K562 (cell line): ENCODE measurements at regions not wholly inside any gene's neighbourhood (a gene's known extent, or its start where the extent isn't known, plus 50 kb on each side); places are given as distances from the start of the nearest gene placed in this dataset.

Experiments
- ATAC-seq: fragments of 200-7000 bp; cut with Tn5 transposase; 3 replicates; pipeline ENCODE4 v1.9.1; 2020; ENCODE audit warnings: moderate library complexity
- BruUV-seq: library from RNA; stranded (reverse); fragments of 400-500 nt; replicated peaks from 2 replicates; lab custom pipeline; 2021; lab: Mats Ljungman, UMichigan
- CTCF ChIA-PET: fragments of 300-600 bp; formaldehyde crosslinking; extraction: SDS; loops from one replicate; lab custom pipeline; 2021; ENCODE audit warnings: low intra/inter-chr PET ratio; lab: Yijun Ruan, JAX
- POLR2A ChIA-PET: fragments of 300-600, 350-650 bp; sonication (Branson Sonifier 250); formaldehyde crosslinking; extraction: SDS; loops from one replicate; lab custom pipeline; 2021; ENCODE audit warnings: antibody characterized with exemption, inconsistent platforms; lab: Yijun Ruan, JAX
- DNase-seq, 4 experiments: peaks; one replicate each; pipeline versions ENCODE4 v3.0.0 to v3.0.0-alpha.2; 2011 to 2018; ENCODE audit warnings: low spot score in 3 of 4, mixed read lengths in 3 of 4; ENCODE audit errors: extremely low read depth in 1 of 4
- FAIRE-seq: peaks from 2 replicates; lab custom pipeline; 2011; peaks lifted over from hg19 to GRCh38; lab: Jason Lieb, UNC
- H2AFZ ChIP-seq: 2 replicates; pipeline ENCODE4 v1.6.0; 2011; ENCODE audit warnings: low read depth, low read length, control low read depth, inconsistent platforms
- H3K27ac ChIP-seq: fragments of 200-600 bp; 3 replicates; pipeline ENCODE4 v1.8.0; 2011; ENCODE audit warnings: low read depth, mild to moderate bottlenecking, control low read depth, inconsistent platforms, low read length, moderate library complexity, mixed read lengths; ENCODE audit errors: extremely low read depth
- H3K27me3 ChIP-seq, 2 experiments: fragments of 300-600 bp in 1 of 2; 2 replicates in 1 of 2; 3 replicates in 1 of 2; pipeline versions ENCODE4 v1.6.0 to v1.8.0; 2011; ENCODE audit warnings: inconsistent platforms in 2 of 2, low read length in 2 of 2, mild to moderate bottlenecking in 1 of 2, mixed read lengths in 1 of 2, moderate library complexity in 1 of 2; ENCODE audit not compliant: control insufficient read depth in 2 of 2, insufficient read depth in 2 of 2
- H3K36me3 ChIP-seq: fragments of 300-600 bp; 3 replicates; pipeline ENCODE4 v1.8.0; 2011; ENCODE audit warnings: mild to moderate bottlenecking, low read length, inconsistent platforms; ENCODE audit not compliant: control insufficient read depth, insufficient read depth
- H3K4me1 ChIP-seq, 2 experiments: fragments of 200-600 bp in 1 of 2; replicated peaks in 1 of 2; 2 replicates in 1 of 2; 3 replicates in 1 of 2; pipeline versions ENCODE4 v1.5.1 to v1.8.0; 2011; ENCODE audit warnings: inconsistent platforms in 2 of 2, low read length in 2 of 2, mild to moderate bottlenecking in 1 of 2, mixed read lengths in 1 of 2, moderate library complexity in 1 of 2; ENCODE audit not compliant: control insufficient read depth in 2 of 2, insufficient read depth in 2 of 2
- H3K4me2 ChIP-seq: 2 replicates; pipeline ENCODE4 v1.6.1; 2011; ENCODE audit warnings: low read length, control low read depth, inconsistent platforms, mixed read lengths; ENCODE audit not compliant: insufficient read depth
- H3K4me3 ChIP-seq: fragments of 200-600 bp; sonication (generic), shearing (Covaris generic); 2 replicates; pipeline ENCODE4 v1.5.1; 2016; ENCODE audit warnings: control low read depth, inconsistent platforms
- H3K79me2 ChIP-seq: fragments of 200-600 bp; 3 replicates; pipeline ENCODE4 v1.8.0; 2011; ENCODE audit warnings: low read length, inconsistent platforms; ENCODE audit not compliant: control insufficient read depth, insufficient read depth
- H3K9ac ChIP-seq, 2 experiments: 2 replicates each; pipeline versions ENCODE4 v1.6.0 to v1.6.1; 2011; ENCODE audit warnings: low read depth in 2 of 2, low read length in 2 of 2, control low read depth in 1 of 2, inconsistent platforms in 1 of 2, mild to moderate bottlenecking in 1 of 2, mixed read lengths in 1 of 2; ENCODE audit not compliant: insufficient read depth in 1 of 2
- H3K9me1 ChIP-seq: one replicate; pipeline ENCODE4 v1.6.0; 2011; ENCODE audit warnings: inconsistent platforms, mild to moderate bottlenecking, low read length, moderate library complexity; ENCODE audit not compliant: control insufficient read depth, insufficient read depth
- H3K9me3 ChIP-seq: replicated peaks from 2 replicates; pipeline ENCODE4 v1.5.1; 2011; ENCODE audit warnings: low read depth, low read length, inconsistent platforms; ENCODE audit not compliant: control insufficient read depth, insufficient read depth
- H4K20me1 ChIP-seq: replicated peaks from 2 replicates; pipeline ENCODE4 v1.6.1; 2011; ENCODE audit warnings: low read length, inconsistent platforms, mixed read lengths; ENCODE audit not compliant: control insufficient read depth, insufficient read depth
- CCAR2 ChIP-seq: fragments of 200-400 bp; formaldehyde crosslinking; IDR thresholded peaks from 2 replicates; pipeline ENCODE4 v1.6.1; 2017; ENCODE audit warnings: mild to moderate bottlenecking, low read depth, low read length
- IFI16 ChIP-seq: fragments of 250-450 bp; sonication (Bioruptor Pico); IDR thresholded peaks from 2 replicates; pipeline ENCODE4 v2.1.2; 2022; ENCODE audit warnings: mild to moderate bottlenecking, inconsistent platforms
- MCM3 ChIP-seq: fragments of 450-650 bp; IDR thresholded peaks from 2 replicates; pipeline ENCODE4 v1.6.1; 2016
- MYC ChIP-seq, 2 experiments: fragments of 250-450 bp in 1 of 2; sonication (Bioruptor Pico) in 1 of 2; IDR thresholded peaks; 2 replicates each; pipeline versions ENCODE4 v1.5.1 to v1.6.1; 2012 to 2021; ENCODE audit warnings: low read depth in 2 of 2, borderline replicate concordance in 1 of 2, improper control_type of control experiment in 1 of 2, low read length in 1 of 2, mild to moderate bottlenecking in 1 of 2, moderate library complexity in 1 of 2
- TCF7L2 ChIP-seq: fragments of 150-350 bp; IDR thresholded peaks from 2 replicates; pipeline ENCODE4 v1.6.1; 2016; ENCODE audit warnings: low read depth, mild to moderate bottlenecking, low read length, moderate library complexity
- ZFP36 ChIP-seq: fragments of 150-350 bp; IDR thresholded peaks from 2 replicates; pipeline ENCODE4 v1.6.1; 2018; ENCODE audit warnings: low read length, low read depth; ENCODE audit not compliant: partially characterized antibody
- ZFPM2 ChIP-seq: fragments of 250-450 bp; sonication (Bioruptor Pico); IDR thresholded peaks from 2 replicates; pipeline ENCODE4 v1.5.1; 2022; ENCODE audit warnings: mild to moderate bottlenecking
- ZNF780A ChIP-seq: fragments of 250-450 bp; sonication (Bioruptor Pico); IDR thresholded peaks from 2 replicates; pipeline ENCODE4 v1.5.0; 2021; ENCODE audit warnings: mild to moderate bottlenecking
- WGBS: fragments of 100-300 bp; shearing (Covaris generic); methylation state at CpG from one replicate; pipeline ENCODE4 v1.1.6; 2016; ENCODE audit warnings: low coverage, mixed read lengths; ENCODE audit not compliant: insufficient coverage; ENCODE audit errors: missing lambda C conversion rate; 5-methylcytosine and 5-hydroxymethylcytosine counted together
- in situ Hi-C: fragments of 300-500 bp; cut with MboI; formaldehyde crosslinking; loops from 4 replicates; pipeline ENCODE4 v1.15.0; 2018; ENCODE audit warnings: inconsistent platforms, mixed read lengths
- intact Hi-C: fragments of 100-400 bp; cut with micrococcal nuclease; formaldehyde crosslinking; loops from 2 replicates; pipeline ENCODE4 v1.14.2; 2022
- TF ChIP-seq, protein P1 (sequence below): fragments of 150-350 bp; conservative IDR thresholded peaks from 2 replicates; pipeline ENCODE4 v1.6.1; 2014; ENCODE audit warnings: low read length
- TF ChIP-seq, protein P2 (sequence below): fragments of 250-450 bp; sonication (Bioruptor Pico); IDR thresholded peaks from 2 replicates; pipeline ENCODE4 v1.8.0; 2021; ENCODE audit warnings: borderline replicate concordance, mild to moderate bottlenecking, moderate library complexity; ENCODE audit not compliant: poor library complexity, severe bottlenecking
- TF ChIP-seq, protein P3 (sequence below): sonication (generic); formaldehyde crosslinking; IDR thresholded peaks from 2 replicates; pipeline ENCODE4 v1.8.0; 2022; ENCODE audit warnings: mild to moderate bottlenecking, missing genetic modification reagents
- TF ChIP-seq, protein P4 (sequence below), 2 experiments: IDR thresholded peaks; 2 replicates each; pipeline ENCODE4 v1.6.1; 2012; ENCODE audit warnings: improper control_type of control experiment in 2 of 2, low read depth in 2 of 2, low read length in 2 of 2, borderline replicate concordance in 1 of 2

DNA sequence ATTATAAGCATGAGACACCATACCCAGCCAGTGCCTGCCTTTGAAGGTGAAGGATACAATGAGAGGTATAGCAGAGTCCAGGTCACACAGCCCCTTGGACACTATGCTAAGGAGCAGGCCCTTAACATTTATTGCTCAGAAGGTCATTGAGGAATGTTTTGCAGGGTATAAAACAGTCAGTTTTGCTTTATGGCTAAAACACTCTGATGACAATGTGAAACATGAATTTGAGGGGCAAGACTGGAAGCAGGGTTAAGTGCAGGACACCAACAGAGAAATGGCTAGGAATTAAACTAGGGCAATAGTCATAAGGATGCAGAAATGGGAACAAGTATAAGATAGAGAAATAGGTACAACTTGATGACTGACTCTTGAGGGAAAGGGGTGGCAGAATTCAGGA lies 141.1 kb downstream of the METTL4 start (continued):
- TF ChIP-seq, protein P1, sequence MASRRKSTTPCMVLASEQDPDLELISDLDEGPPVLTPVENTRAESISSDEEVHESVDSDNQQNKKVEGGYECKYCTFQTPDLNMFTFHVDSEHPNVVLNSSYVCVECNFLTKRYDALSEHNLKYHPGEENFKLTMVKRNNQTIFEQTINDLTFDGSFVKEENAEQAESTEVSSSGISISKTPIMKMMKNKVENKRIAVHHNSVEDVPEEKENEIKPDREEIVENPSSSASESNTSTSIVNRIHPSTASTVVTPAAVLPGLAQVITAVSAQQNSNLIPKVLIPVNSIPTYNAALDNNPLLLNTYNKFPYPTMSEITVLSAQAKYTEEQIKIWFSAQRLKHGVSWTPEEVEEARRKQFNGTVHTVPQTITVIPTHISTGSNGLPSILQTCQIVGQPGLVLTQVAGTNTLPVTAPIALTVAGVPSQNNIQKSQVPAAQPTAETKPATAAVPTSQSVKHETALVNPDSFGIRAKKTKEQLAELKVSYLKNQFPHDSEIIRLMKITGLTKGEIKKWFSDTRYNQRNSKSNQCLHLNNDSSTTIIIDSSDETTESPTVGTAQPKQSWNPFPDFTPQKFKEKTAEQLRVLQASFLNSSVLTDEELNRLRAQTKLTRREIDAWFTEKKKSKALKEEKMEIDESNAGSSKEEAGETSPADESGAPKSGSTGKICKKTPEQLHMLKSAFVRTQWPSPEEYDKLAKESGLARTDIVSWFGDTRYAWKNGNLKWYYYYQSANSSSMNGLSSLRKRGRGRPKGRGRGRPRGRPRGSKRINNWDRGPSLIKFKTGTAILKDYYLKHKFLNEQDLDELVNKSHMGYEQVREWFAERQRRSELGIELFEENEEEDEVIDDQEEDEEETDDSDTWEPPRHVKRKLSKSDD, result no peak

DNA sequence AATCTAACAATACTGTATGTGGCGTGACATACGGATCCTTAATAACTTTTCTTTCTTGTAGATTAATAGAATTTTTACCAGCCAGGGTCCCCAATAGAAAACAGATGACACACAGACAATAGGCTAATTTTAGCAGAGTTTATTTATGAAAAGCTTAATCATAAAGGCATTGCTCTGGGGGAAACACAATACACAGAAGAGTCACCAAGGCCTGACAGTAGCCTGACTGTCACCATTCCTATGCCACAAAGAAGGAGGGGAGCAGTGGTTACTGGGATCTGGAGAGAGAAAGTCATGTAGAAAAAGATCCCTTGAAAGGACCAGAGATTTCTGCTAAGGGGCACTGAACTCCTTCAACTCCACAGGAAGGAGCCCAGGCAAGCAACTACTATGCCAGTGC lies 139.5 kb downstream of the METTL4 start:
- ATAC-seq (no peak), DNase-seq (no peak), FAIRE-seq (no peak)
- in situ Hi-C loops, result no loop called here
- no peak overlapping the region for H2AFZ ChIP-seq
- ChIA-PET POLR2A (no interaction called here), CTCF (no interaction called here)
- H3K4me2 ChIP-seq, result no peak overlapping the region
- H3K9me3 ChIP-seq, result peaks cover 6% of the 10 kb centered on the region; the same call in 1 of the 2 replicates
- no peaks in the 10 kb centered on the region for H3K36me3 ChIP-seq
- H3K4me1 ChIP-seq, result no peaks in the 10 kb centered on the region
- H3K9ac ChIP-seq, result no peak overlapping the region
- no peak overlapping the region for H3K4me3 ChIP-seq
- H3K27ac ChIP-seq, result no peak overlapping the region
- intact Hi-C loops, result no loop called here
- no TSS peak for BruUV-seq
- no peaks in the 10 kb centered on the region for H3K79me2 ChIP-seq
- no peaks in the 10 kb centered on the region for H4K20me1 ChIP-seq
- H3K27me3 ChIP-seq, result no peaks in the 10 kb centered on the region
- WGBS, result 66% methylated on average over 2 of the region's 2 CpGs
- H3K9me1 ChIP-seq, result no peaks in the 10 kb centered on the region
- TF ChIP-seq MYC (IDR thresholded peaks at IDR 0.05; ENCODE audit: low read depth, low read length) (no peak), MYC (CRISPR knock-in tag; IDR thresholded peaks at IDR 0.05; ENCODE audit: borderline replicate concordance, low read depth) (no peak), MCM3 (no peak), TCF7L2 (no peak), ZFP36 (no peak), IFI16 (no peak), ZNF780A (CRISPR knock-in tag) (no peak), ZFPM2 (CRISPR knock-in tag) (no peak), CCAR2 (no peak)
- TF ChIP-seq, protein P2, sequence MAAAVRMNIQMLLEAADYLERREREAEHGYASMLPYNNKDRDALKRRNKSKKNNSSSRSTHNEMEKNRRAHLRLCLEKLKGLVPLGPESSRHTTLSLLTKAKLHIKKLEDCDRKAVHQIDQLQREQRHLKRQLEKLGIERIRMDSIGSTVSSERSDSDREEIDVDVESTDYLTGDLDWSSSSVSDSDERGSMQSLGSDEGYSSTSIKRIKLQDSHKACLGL (CRISPR knock-in tag), result no peak
- TF ChIP-seq, protein P3, sequence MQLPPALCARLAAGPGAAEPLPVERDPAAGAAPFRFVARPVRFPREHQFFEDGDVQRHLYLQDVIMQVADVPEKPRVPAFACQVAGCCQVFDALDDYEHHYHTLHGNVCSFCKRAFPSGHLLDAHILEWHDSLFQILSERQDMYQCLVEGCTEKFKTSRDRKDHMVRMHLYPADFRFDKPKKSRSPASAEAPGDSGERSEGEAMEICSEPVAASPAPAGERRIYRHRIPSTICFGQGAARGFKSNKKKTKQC, result no peak
- TF ChIP-seq, protein P4, sequence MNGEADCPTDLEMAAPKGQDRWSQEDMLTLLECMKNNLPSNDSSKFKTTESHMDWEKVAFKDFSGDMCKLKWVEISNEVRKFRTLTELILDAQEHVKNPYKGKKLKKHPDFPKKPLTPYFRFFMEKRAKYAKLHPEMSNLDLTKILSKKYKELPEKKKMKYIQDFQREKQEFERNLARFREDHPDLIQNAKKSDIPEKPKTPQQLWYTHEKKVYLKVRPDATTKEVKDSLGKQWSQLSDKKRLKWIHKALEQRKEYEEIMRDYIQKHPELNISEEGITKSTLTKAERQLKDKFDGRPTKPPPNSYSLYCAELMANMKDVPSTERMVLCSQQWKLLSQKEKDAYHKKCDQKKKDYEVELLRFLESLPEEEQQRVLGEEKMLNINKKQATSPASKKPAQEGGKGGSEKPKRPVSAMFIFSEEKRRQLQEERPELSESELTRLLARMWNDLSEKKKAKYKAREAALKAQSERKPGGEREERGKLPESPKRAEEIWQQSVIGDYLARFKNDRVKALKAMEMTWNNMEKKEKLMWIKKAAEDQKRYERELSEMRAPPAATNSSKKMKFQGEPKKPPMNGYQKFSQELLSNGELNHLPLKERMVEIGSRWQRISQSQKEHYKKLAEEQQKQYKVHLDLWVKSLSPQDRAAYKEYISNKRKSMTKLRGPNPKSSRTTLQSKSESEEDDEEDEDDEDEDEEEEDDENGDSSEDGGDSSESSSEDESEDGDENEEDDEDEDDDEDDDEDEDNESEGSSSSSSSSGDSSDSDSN (IDR thresholded peaks at IDR 0.05; ENCODE audit: borderline replicate concordance in 1 of 2, low read depth in 2 of 2, low read length in 2 of 2), result no peak
